ENCODE measurements at regions not wholly inside any gene's neighbourhood (a gene's known extent, or its start where the extent isn't known, plus 50 kb on each side); places are given as distances from the start of the nearest gene placed in this dataset.

DNA sequence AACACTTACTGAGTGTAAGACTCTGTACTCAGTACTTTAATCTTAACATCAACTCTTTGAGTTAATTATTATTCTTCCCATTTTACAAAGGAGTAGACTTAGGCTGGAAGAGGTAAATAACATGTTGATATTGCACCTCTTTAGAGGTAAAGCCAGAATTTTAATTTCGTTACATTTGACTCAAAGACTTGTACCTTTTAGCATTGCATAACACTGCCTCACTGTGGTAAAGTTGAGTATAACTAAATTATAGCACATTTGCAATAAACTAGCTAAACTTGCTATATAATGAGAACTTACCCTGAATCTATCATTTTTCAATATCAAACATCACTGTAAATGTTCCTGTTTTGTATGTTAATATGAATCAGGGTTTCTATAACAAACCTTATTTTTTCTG lies 218.5 kb downstream of the PRR32 start:
- TF ChIP-seq POLR2A (IDR thresholded peaks at IDR 0.05; ENCODE audit: low read depth, low read length) (no peak), POLR2AphosphoS5 (IDR thresholded peaks at IDR 0.05; ENCODE audit: low read depth, low read length) (no peak), SPI1 (IDR thresholded peaks at IDR 0.05; ENCODE audit: low read depth, low read length) (no peak), PAX5 (IDR thresholded peaks at IDR 0.05; ENCODE audit: insufficient read depth, low read length, severe bottlenecking) (no peak), TAF1 (IDR thresholded peaks at IDR 0.05; ENCODE audit: low read depth, low read length) (no peak)

Data from GM12891 (cell line).